WERI-Rb-1 (cell line): ENCODE measurements at regions not wholly inside any gene's neighbourhood (a gene's known extent, or its start where the extent isn't known, plus 50 kb on each side); places are given as distances from the start of the nearest gene placed in this dataset.
"Not testable (repeated sequence)": the region's sequence is repeated elsewhere in the genome, so short reads cannot be mapped to it uniquely, and the experiment has no call there.

Source experiments
- DNase-seq: peaks from one replicate; pipeline ENCODE4 v3.0.0-alpha.2; 2020
- H3K27ac ChIP-seq: fragments of 250-450 bp; sonication (Bioruptor Pico); 2 replicates; pipeline ENCODE4 v1.5.1; 2020; ENCODE audit warnings: mild to moderate bottlenecking, moderate library complexity
- H3K27me3 ChIP-seq: fragments of 250-450 bp; sonication (Bioruptor Pico); 2 replicates; pipeline ENCODE4 v1.5.1; 2021; ENCODE audit warnings: mild to moderate bottlenecking, low read depth, moderate library complexity; ENCODE audit not compliant: insufficient read depth, severe bottlenecking
- H3K36me3 ChIP-seq: fragments of 250-450 bp; sonication (Bioruptor Pico); 2 replicates; pipeline ENCODE4 v1.5.1; 2020; ENCODE audit warnings: mild to moderate bottlenecking, moderate library complexity
- H3K4me3 ChIP-seq: 2 replicates; pipeline ENCODE4 v1.5.1; 2011; ENCODE audit warnings: low read depth, mild to moderate bottlenecking, control low read depth, low read length
- H3K9me3 ChIP-seq: fragments of 250-450 bp; sonication (Bioruptor Pico); 2 replicates; pipeline ENCODE4 v1.5.1; 2021; ENCODE audit warnings: mild to moderate bottlenecking, moderate library complexity; ENCODE audit not compliant: severe bottlenecking
- TF ChIP-seq, protein P1 (sequence below): IDR thresholded peaks from 2 replicates; pipeline ENCODE4 v1.5.1; 2011; ENCODE audit warnings: low read depth, mild to moderate bottlenecking, control low read depth, inconsistent platforms, low read length

DNA sequence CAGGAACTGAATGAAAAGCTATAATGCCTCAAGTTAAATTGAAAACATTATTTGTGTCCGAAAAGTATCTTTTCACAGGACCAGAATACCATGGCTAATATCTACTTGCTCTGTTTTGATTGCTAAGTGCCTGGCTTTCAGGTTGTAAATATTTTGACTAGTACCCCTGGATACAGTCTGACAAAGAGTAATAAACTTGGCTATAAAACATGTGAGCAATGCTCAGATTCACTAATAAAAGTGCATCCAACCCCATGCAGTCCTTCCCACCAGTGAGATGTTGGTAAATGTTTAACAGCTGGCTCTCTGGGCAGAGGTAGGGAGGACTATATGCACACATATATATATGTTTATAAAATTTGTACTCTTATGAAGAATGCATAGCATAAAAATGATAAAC, 281.8 kb upstream of the TGFBR2 start:
- H3K27me3 ChIP-seq: no peaks in the 10 kb centered on the region
- no peaks in the 10 kb centered on the region for H3K36me3 ChIP-seq
- H3K27ac ChIP-seq: no peak overlapping the region
- TF ChIP-seq, protein P1, sequence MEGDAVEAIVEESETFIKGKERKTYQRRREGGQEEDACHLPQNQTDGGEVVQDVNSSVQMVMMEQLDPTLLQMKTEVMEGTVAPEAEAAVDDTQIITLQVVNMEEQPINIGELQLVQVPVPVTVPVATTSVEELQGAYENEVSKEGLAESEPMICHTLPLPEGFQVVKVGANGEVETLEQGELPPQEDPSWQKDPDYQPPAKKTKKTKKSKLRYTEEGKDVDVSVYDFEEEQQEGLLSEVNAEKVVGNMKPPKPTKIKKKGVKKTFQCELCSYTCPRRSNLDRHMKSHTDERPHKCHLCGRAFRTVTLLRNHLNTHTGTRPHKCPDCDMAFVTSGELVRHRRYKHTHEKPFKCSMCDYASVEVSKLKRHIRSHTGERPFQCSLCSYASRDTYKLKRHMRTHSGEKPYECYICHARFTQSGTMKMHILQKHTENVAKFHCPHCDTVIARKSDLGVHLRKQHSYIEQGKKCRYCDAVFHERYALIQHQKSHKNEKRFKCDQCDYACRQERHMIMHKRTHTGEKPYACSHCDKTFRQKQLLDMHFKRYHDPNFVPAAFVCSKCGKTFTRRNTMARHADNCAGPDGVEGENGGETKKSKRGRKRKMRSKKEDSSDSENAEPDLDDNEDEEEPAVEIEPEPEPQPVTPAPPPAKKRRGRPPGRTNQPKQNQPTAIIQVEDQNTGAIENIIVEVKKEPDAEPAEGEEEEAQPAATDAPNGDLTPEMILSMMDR: no peak
- H3K9me3 ChIP-seq: no peaks in the 10 kb centered on the region
- DNase-seq: no peak
- no peak overlapping the region for H3K4me3 ChIP-seq

DNA sequence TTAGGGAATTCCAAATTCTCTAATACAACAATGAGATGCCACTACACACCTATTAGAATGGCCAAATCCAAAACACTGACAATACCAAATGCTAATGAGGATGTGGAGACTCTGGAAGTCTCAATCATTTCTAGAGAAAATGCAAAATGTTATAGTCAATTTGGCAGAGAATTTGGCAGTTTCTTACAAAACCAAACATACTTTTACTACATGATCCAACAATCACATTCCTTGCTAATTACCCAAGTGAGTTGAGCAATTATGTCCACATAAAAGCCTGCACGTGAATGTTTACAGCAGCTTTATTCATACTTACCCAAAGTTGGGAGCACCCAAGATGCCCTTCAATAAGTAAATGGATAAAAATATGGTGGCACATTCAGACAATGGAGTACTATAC, 278.4 kb upstream of the TGFBR2 start:
- not testable (repeated sequence) for H3K27me3 ChIP-seq, H3K36me3 ChIP-seq, H3K27ac ChIP-seq, H3K4me3 ChIP-seq, DNase-seq, H3K9me3 ChIP-seq

DNA sequence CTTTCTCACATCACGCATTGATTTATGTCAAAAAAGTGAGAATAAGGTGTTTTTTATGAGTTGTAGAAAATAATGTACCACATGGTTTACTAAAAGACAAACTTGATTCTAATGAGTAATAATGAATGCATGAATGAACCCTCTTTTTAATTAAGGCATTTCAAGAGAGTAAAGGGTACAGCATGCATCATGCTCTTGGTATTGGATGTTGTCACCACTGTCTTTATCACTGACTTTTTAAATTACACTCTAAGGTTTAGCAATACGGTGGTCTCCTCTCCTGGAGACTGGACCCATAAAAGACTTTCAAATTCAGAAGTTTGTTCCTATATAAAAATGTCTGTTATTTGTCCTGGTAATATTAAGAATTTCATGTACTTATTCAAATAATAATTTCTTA, 277.5 kb upstream of the TGFBR2 start:
- not testable (repeated sequence) for H3K4me3 ChIP-seq, H3K27ac ChIP-seq, H3K9me3 ChIP-seq, H3K27me3 ChIP-seq, DNase-seq, H3K36me3 ChIP-seq

DNA sequence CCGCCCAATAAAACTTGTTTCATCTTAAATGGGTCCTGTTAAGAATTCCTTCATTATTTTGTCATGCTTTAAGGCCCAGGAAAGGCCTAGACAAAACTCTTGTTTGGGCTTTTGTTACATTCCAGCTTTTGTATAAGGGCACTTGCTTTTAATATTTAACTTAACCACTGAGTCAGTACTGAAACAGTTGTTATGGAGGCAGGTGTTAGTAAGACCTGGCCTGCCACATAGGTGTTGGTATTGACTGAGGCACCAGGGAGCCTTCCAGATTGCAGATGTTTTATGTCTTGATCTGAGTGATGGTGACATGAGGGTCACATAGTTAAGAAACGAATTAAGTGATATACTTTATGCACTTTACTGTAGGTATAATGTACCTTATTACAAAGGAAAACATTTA, 274.9 kb upstream of the TGFBR2 start:
- no peak overlapping the region for H3K27ac ChIP-seq
- no peak for DNase-seq

DNA sequence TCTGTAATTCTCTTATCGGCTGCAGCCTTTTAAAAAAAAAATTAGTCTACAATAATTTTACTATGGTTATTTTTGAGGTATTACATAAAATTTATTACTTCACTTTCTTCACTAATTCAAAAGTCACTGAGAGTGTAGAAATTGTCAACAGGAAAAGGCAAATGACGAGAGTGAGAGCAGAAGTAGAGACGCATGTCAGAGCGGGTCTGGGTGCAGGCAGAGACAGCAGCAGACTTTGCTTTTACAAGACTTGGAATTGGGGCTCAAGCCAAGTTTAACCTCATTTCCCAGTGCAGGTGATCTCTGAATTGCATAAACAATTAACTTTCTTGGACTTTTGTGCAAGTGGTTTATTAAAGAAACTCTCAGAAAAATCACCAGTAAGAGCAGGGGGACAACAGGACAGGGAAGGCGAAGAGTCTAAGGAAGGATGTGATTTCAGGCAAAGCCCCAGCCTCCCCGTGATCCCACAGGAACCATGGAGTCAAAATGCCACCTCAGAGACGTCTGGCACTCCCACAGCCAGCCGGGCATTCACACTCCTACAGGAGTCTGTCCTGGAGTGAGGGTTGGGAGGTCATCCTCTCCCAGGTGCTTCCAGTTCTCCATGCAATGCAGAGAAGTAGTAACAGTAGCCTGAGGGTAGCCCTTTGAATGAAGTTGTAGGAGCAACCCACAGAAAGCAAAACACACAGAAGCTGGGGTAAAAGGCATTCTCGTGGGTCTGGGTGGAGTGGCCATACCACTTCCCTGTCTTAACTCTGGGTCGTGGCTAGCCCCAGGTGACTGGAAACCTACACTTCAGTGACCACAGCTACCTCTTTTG, 274.0 kb upstream of the TGFBR2 start:
- H3K4me3 ChIP-seq: no peak overlapping the region
- no peak for DNase-seq
- no peak overlapping the region for H3K27ac ChIP-seq
- TF ChIP-seq, protein P1: no peak
- H3K27me3 ChIP-seq: no peaks in the 10 kb centered on the region
- H3K9me3 ChIP-seq: no peaks in the 10 kb centered on the region
- H3K36me3 ChIP-seq: no peaks in the 10 kb centered on the region

More for the DNA sequence above, 274.9 kb upstream of the TGFBR2 start:
- TF ChIP-seq, protein P1: no peak
- Histone ChIP-seq H3K9me3 (no peaks in the 10 kb centered on the region), H3K27me3 (no peaks in the 10 kb centered on the region), H3K4me3 (no peak overlapping the region), H3K36me3 (no peaks in the 10 kb centered on the region)

DNA sequence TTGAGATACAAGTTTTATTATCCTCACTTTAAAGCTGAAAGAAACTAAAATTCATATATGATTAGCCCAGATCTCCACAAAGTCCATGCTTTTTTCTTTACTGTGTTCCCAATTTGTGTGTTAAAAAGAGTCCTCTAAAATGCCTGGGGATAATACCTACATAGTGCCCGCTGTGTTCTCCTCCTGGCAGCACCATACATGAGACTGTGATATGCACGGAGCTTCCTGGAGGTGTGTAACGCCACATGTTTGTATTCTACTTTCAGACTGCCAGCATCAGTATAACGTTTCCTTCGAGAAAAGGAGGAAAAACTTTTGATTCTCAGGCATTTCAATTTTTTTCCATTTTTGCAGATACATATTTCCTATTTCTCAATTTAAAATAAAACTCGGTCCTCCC, 273.3 kb upstream of the TGFBR2 start:
- H3K27ac ChIP-seq: no peak overlapping the region
- no peaks in the 10 kb centered on the region for H3K36me3 ChIP-seq
- no peak overlapping the region for H3K4me3 ChIP-seq
- H3K9me3 ChIP-seq: no peaks in the 10 kb centered on the region
- TF ChIP-seq, protein P1: no peak
- H3K27me3 ChIP-seq: no peaks in the 10 kb centered on the region
- DNase-seq: no peak

DNA sequence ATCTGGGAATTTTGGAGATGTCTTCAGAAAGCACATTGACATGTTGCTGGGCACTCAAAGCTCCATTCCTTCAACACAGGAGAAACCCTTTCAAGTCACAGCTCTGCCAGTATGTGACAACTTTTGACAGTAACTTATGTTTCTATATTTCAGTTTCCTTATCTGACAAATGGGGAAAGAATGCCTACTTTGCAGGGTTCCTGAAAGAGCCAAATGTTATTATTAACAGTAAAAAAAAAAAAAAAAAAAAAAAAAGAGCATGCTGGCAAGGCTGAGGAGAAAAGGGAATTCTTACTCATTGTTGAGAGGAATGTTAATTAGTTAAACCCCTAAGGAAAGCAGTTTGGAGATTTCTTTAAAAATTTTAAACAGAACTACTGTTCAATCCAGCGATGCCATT, 272.5 kb upstream of the TGFBR2 start:
- no peak for DNase-seq
- H3K27ac ChIP-seq: no peak overlapping the region

More for the DNA sequence above, 272.5 kb upstream of the TGFBR2 start:
- Histone ChIP-seq H3K9me3 (no peaks in the 10 kb centered on the region), H3K36me3 (no peaks in the 10 kb centered on the region), H3K27me3 (no peaks in the 10 kb centered on the region), H3K4me3 (no peak overlapping the region)
- TF ChIP-seq, protein P1: no peak
